ENCODE measurements at regions not wholly inside any gene's neighbourhood (a gene's known extent, or its start where the extent isn't known, plus 50 kb on each side); places are given as distances from the start of the nearest gene placed in this dataset.

- TF ChIP-seq CTCF (IDR thresholded peaks at IDR 0.05): no peak
- TF ChIP-seq POLR2A (IDR thresholded peaks at IDR 0.05): no peak
These were observed 113.3 kb upstream of the WNT4 start for GRCh38 chr1:22256213-22256512.
